OCI-LY1 (cell line): ENCODE measurements at regions not wholly inside any gene's neighbourhood (a gene's known extent, or its start where the extent isn't known, plus 50 kb on each side); places are given as distances from the start of the nearest gene placed in this dataset.

Experiments used
- EZH2 ChIP-seq: fragments of 200-600 bp; sonication (generic), shearing (Covaris generic); IDR thresholded peaks from 2 replicates; pipeline ENCODE4 v1.8.0; 2017; ENCODE audit warnings: borderline replicate concordance, mixed run types, mild to moderate bottlenecking, antibody characterized with exemption, low read length, moderate library complexity, mixed read lengths
- TF ChIP-seq, protein P1 (sequence below): fragments of 200-600 bp; sonication (generic), shearing (Covaris generic); IDR thresholded peaks from 2 replicates; pipeline ENCODE4 v1.5.1; 2017; ENCODE audit warnings: mild to moderate bottlenecking, antibody characterized with exemption, low read length, moderate library complexity, mixed read lengths

GRCh38 chr9:115494393-115494792 is 376.4 kb upstream of the TNC start:
- TF ChIP-seq, protein P1, sequence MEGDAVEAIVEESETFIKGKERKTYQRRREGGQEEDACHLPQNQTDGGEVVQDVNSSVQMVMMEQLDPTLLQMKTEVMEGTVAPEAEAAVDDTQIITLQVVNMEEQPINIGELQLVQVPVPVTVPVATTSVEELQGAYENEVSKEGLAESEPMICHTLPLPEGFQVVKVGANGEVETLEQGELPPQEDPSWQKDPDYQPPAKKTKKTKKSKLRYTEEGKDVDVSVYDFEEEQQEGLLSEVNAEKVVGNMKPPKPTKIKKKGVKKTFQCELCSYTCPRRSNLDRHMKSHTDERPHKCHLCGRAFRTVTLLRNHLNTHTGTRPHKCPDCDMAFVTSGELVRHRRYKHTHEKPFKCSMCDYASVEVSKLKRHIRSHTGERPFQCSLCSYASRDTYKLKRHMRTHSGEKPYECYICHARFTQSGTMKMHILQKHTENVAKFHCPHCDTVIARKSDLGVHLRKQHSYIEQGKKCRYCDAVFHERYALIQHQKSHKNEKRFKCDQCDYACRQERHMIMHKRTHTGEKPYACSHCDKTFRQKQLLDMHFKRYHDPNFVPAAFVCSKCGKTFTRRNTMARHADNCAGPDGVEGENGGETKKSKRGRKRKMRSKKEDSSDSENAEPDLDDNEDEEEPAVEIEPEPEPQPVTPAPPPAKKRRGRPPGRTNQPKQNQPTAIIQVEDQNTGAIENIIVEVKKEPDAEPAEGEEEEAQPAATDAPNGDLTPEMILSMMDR: no peak
- no peak for TF ChIP-seq EZH2
